G401 (cell line): ENCODE measurements at regions not wholly inside any gene's neighbourhood (a gene's known extent, or its start where the extent isn't known, plus 50 kb on each side); places are given as distances from the start of the nearest gene placed in this dataset.

Experiments used
- DNase-seq: peaks from one replicate; pipeline ENCODE4 v3.0.0-alpha.2; 2015; ENCODE audit warnings: low spot score
- in situ Hi-C: cut with HindIII; loops from 2 replicates; pipeline ENCODE4 v1.10.0; 2016; ENCODE audit warnings: low sequenced_read_pairs, mixed read lengths

DNA sequence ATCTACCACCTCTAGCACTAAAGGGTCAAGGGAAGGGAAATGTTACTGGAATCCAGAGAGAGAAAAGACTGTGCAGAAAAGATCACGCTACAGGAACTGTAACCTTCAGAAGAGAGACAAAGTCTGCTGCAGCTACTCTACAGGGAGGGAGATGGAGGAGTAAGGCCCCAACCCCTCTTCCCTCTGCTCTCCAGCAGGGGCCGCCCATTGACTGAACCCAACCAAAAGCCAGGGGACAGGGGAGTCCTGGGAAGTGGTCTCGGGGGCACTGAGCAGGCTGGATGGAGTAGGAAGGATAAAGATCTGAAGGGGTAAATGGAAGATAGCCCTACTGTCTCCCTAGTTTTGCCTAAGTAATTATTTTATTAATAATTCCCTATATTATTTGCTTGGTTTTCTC, 72.8 kb upstream of the NR5A2 start:
- DNase-seq: no peak
- in situ Hi-C loops: no loop called here

DNA sequence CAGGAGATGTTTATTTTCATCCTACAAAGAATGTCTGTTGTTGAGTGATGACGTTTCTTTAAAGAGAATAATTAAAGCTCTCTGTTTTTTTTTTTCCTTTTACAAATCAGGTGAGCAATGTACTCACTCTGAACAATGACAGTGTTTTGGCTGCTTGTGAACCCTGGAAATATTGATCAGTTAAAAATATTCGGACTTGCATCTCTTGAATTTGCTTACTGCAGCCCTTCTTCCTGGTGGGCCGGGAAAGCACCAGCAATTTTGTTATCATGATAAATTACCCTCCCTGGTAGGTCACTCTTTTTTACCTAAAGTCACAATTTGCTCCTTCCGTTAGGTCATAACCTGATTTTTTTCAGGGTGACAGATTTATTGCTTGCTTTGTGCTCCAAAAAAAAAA, 72.3 kb upstream of the NR5A2 start:
- in situ Hi-C loops: no loop called here
- DNase-seq: no peak

DNA sequence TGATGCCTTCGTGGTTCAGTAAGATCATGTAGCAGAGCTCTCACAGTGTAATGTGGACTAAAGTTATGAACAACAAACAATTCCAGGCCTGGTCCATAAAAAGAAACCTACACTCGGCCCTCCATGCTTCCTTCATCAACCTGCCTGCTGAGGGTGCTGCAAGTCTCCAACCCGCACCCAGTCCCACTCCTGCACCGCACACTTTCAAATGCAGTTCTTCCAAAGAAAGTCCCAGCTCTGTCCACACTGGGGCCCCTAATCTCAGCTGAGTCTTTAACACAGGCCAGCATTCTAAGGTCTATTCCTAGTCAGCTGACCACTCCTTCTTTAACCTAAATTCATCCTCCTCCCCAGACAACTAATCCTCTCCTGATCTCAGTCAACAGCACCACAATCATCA, 71.5 kb upstream of the NR5A2 start:
- no peak for DNase-seq
- in situ Hi-C loops: no loop called here

DNA sequence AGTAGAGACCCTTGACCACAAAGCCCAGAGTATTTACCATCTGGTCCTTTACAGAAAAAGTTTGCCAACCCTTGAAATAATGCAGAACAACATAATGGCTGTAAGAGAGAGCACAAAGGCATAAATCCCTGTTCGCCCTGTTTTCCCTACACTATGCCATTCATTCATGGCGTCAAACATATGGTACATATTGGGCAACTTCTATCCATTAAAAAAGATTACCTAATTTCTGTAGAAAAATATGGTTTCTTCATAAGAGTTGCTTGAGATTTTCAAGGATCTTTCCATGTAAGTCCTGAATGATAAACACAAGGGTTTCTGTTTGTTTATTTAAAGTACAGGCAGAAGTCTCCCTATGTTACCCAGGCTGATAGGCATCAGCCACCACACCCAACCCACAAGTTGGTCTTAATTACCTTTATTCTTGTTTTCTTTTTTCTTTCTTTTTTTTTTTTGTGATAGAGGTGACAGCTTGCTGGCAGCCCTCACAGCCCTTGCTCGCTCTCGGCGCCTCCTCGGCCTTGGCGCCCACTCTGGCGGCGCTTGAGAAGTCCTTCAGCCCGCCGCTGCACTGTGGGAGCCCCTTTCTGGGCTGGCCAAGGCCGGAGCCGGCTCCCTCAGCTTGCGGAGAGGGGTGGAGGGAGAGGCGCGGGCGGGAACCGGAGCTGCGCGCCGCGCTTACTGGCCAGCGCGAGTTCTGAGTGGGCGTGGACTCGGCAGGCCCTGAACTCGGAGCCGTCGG, 68.3 kb upstream of the NR5A2 start:
- DNase-seq: no peak
- in situ Hi-C loops: no loop called here

DNA sequence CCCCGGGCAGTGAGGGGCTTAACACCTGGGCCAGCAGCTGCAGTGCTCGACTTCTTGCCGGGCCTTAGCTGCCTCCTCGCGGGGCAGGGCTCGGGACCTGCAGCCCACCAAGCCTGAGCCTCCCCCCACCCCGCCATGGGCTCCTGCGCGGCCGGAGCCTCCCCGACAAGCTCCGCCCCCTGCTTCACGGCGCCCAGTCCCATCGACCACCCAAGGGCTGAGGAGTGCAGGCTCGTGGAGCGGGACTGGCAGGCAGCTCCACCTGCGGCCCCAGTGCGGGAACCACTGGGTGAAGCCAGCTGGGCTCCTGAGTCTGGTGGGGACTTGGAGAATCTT, 67.8 kb upstream of the NR5A2 start:
- DNase-seq: no peak
- in situ Hi-C loops: no loop called here

DNA sequence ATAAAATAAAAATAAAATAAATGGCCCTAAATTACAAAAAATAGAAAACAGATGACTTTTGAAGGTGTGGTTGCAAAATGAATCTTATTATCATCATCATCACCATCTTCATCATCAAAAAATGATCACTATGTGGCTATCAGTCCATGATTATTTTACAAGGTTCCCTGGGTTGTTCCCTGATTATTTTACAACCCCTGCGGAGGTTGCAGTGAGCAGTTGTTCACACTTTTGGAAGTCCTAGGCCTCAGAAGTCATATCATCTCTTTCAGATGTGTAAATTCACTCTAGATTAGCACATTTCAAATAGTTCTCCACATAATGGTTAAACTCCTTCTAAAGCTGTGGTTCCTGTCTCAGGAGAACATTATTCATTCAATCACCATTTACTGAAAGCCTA, 57.4 kb upstream of the NR5A2 start:
- in situ Hi-C loops: no loop called here
- no peak for DNase-seq

DNA sequence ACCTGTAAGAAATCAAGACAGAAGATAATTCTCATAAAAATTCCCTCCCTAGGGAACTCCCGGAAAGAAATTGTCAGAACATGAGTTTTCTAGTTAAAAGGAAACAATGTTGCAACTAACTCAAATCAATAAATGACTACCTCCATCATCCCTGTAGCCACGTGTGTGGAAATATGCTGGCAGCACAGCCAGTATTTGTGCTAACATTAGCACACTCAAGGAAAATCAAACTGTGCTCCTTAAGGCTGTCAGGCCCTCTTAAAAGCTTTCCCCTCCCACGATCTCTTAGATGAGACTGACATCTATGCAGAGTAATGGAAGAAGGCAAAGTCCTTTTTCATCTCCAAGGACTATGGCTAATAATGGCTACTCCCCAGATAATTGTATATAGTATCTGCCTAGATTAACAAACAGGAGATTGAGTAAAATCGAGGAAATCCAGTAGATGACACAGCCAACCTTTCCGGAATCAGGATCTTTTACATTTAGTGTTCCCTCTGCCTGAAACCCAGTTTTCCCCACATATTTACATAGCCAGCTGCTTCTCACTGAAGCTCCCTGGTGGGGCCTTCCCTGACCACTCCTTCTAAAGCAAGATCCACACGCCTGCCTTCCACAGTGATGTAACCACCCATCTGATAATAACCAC, 50.9 kb upstream of the NR5A2 start:
- no peak for DNase-seq
- in situ Hi-C loops: no loop called here
